Breast epithelium (tissue), 4 donors: ENCODE measurements at regions not wholly inside any gene's neighbourhood (a gene's known extent, or its start where the extent isn't known, plus 50 kb on each side); places are given as distances from the start of the nearest gene placed in this dataset.
"Not testable (repeated sequence)": the region's sequence is repeated elsewhere in the genome, so short reads cannot be mapped to it uniquely, and the experiment has no call there.

Experiments
- DNase-seq, 2 donors: peaks; one replicate each; pipeline ENCODE4 v3.0.0-alpha.2; 2019; ENCODE audit warnings: low spot score in 2 of 2
- H3K27ac ChIP-seq, 2 donors: fragments of 200-600 bp; sonication (generic) in 1 of 2; one replicate each; pipeline ENCODE4 v1.5.1; 2016 to 2019; ENCODE audit warnings: mild to moderate bottlenecking in 1 of 2
- H3K27me3 ChIP-seq, 2 donors: fragments of 200-600 bp; sonication (generic) in 1 of 2; one replicate each; pipeline versions ENCODE4 v1.5.1 to v1.6.0; 2017 to 2019; ENCODE audit warnings: control low read depth in 1 of 2, mild to moderate bottlenecking in 1 of 2
- H3K36me3 ChIP-seq: fragments of 200-600 bp; one replicate; pipeline ENCODE4 v1.5.1; 2019
- H3K4me1 ChIP-seq, 2 donors: fragments of 200-600 bp; sonication (generic); one replicate each; pipeline ENCODE4 v1.5.1; 2016 to 2019; ENCODE audit warnings: control low read depth in 1 of 2
- H3K4me3 ChIP-seq, 3 donors: fragments of 200-600 bp; sonication (generic); 1 replicate in 2 of 3; 2 replicates in 1 of 3; pipeline ENCODE4 v1.5.1; 2016 to 2019; ENCODE audit warnings: mild to moderate bottlenecking in 3 of 3, moderate library complexity in 2 of 3
- H3K9me3 ChIP-seq, 2 donors: fragments of 200-600 bp; sonication (generic) in 1 of 2; one replicate each; pipeline ENCODE4 v1.5.1; 2016 to 2019; ENCODE audit warnings: control low read depth in 1 of 2
- intact Hi-C: fragments of 100-400 bp; cut with DNase I; formaldehyde crosslinking; loops from one replicate; pipeline ENCODE4 v1.15.1; 2023; ENCODE audit warnings: low total_unique reads

- H3K27ac ChIP-seq, intact Hi-C loops, H3K4me3 ChIP-seq, H3K4me1 ChIP-seq, H3K36me3 ChIP-seq, H3K27me3 ChIP-seq, H3K9me3 ChIP-seq: not testable (repeated sequence)
- DNase-seq: peak in 1 of 2 donors; percentile 50
Observed at GRCh38 chr13:16050055-16050454, 3131.6 kb downstream of the TUBA3C start.

GRCh38 chr13:16017494-16018009 is 3164.1 kb downstream of the TUBA3C start:
- intact Hi-C loops, H3K4me1 ChIP-seq, H3K4me3 ChIP-seq, H3K27me3 ChIP-seq, DNase-seq, H3K27ac ChIP-seq, H3K36me3 ChIP-seq: not testable (repeated sequence)
- H3K9me3 ChIP-seq: peaks cover 4 to 58% of the 10 kb centered on the region in 2 donors

GRCh38 chr13:16008271-16008670 is 3173.4 kb downstream of the TUBA3C start:
- DNase-seq, H3K4me1 ChIP-seq, H3K36me3 ChIP-seq, H3K27ac ChIP-seq, intact Hi-C loops, H3K27me3 ChIP-seq, H3K4me3 ChIP-seq: not testable (repeated sequence)
- peaks cover 8 to 42% of the 10 kb centered on the region in 2 donors for H3K9me3 ChIP-seq
